PC-3 (cell line): ENCODE measurements at regions not wholly inside any gene's neighbourhood (a gene's known extent, or its start where the extent isn't known, plus 50 kb on each side); places are given as distances from the start of the nearest gene placed in this dataset.

ENCODE experiments used
- ATAC-seq: fragments of 200-7000 bp; cut with Tn5 transposase; 2 replicates; pipeline ENCODE4 v1.9.1; 2020; ENCODE audit warnings: mild to moderate bottlenecking, moderate library complexity
- BruUV-seq: library from RNA; stranded (reverse); fragments of 400-500 nt; replicated peaks from 2 replicates; lab custom pipeline; 2021; lab: Mats Ljungman, UMichigan
- CTCF ChIA-PET: fragments of 300-600 bp; sonication (Branson Sonifier 250); formaldehyde crosslinking; loops from one replicate; lab custom pipeline; 2022; ENCODE audit warnings: antibody characterized with exemption; lab: Charles Lee
- POLR2A ChIA-PET: fragments of 300-600 bp; sonication (Branson Sonifier 250); formaldehyde crosslinking; loops from one replicate; lab custom pipeline; 2022; ENCODE audit warnings: antibody characterized with exemption; ENCODE audit not compliant: unreplicated experiment; lab: Charles Lee
- DNase-seq: peaks from one replicate; pipeline ENCODE4 v3.0.0-alpha.2; 2015
- H2AFZ ChIP-seq: fragments of 300-600 bp; sonication (generic); 2 replicates; pipeline ENCODE4 v1.6.0; 2016; ENCODE audit warnings: antibody characterized with exemption, low read length
- H3F3A ChIP-seq: fragments of 300-600 bp; sonication (generic); one replicate; pipeline ENCODE4 v1.6.0; 2017; ENCODE audit warnings: antibody characterized with exemption, low read length, control low read depth, mild to moderate bottlenecking; ENCODE audit not compliant: unreplicated experiment
- H3K27ac ChIP-seq: fragments of 300-600 bp; sonication (generic); 2 replicates; pipeline ENCODE4 v1.5.1; 2016; ENCODE audit warnings: mild to moderate bottlenecking, low read length
- H3K27me3 ChIP-seq: fragments of 300-600 bp; sonication (generic); 2 replicates; pipeline ENCODE4 v1.6.1; 2016; ENCODE audit warnings: low read length, mixed read lengths
- H3K36me3 ChIP-seq: fragments of 300-600 bp; sonication (generic); 2 replicates; pipeline ENCODE4 v1.6.1; 2016; ENCODE audit warnings: low read depth, mixed run types, low read length, mixed read lengths
- H3K4me1 ChIP-seq: fragments of 300-600 bp; sonication (generic); 2 replicates; pipeline ENCODE4 v1.5.1; 2016; ENCODE audit warnings: low read length; ENCODE audit not compliant: insufficient read depth
- H3K4me2 ChIP-seq: fragments of 300-600 bp; sonication (generic); 2 replicates; pipeline ENCODE4 v1.6.0; 2016; ENCODE audit warnings: low read length
- H3K4me3 ChIP-seq: fragments of 300-600 bp; sonication (generic); 2 replicates; pipeline ENCODE4 v1.5.1; 2016; ENCODE audit warnings: mild to moderate bottlenecking, low read length, mixed read lengths
- H3K79me2 ChIP-seq: fragments of 300-600 bp; sonication (generic); 2 replicates; pipeline ENCODE4 v1.6.1; 2017; ENCODE audit warnings: low read length, mixed read lengths
- H3K9ac ChIP-seq: fragments of 300-600 bp; sonication (generic); 2 replicates; pipeline ENCODE4 v1.6.0; 2016; ENCODE audit warnings: mild to moderate bottlenecking, low read length
- H3K9me2 ChIP-seq: fragments of 300-600 bp; sonication (generic); replicated peaks from 2 replicates; pipeline ENCODE4 v1.6.1; 2016; ENCODE audit warnings: mixed run types, low read length, mixed read lengths
- H3K9me3 ChIP-seq: fragments of 300-600 bp; sonication (generic); 2 replicates; pipeline ENCODE4 v1.6.1; 2016; ENCODE audit warnings: low read length, mixed read lengths
- H4K20me1 ChIP-seq: fragments of 300-600 bp; sonication (generic); 2 replicates; pipeline ENCODE4 v1.6.1; 2016; ENCODE audit warnings: low read length, mixed read lengths
- CTCF ChIP-seq: fragments of 300-600 bp; sonication (generic); conservative IDR thresholded peaks from 2 replicates; pipeline ENCODE4 v1.5.1; 2017; ENCODE audit warnings: antibody characterized with exemption, low read depth, mild to moderate bottlenecking, low read length
- EZH2 ChIP-seq: fragments of 300-600 bp; sonication (generic); IDR thresholded peaks from one replicate; pipeline ENCODE4 v1.6.1; 2017; ENCODE audit warnings: antibody characterized with exemption, mild to moderate bottlenecking, low read length; ENCODE audit not compliant: unreplicated experiment
- EZH2phosphoT487 ChIP-seq: fragments of 300-600 bp; sonication (generic); IDR thresholded peaks from 2 replicates; pipeline ENCODE4 v1.6.1; 2018; ENCODE audit warnings: mild to moderate bottlenecking, antibody characterized with exemption, low read length, borderline replicate concordance
- intact Hi-C: fragments of 100-400 bp; cut with micrococcal nuclease; formaldehyde crosslinking; loops from 2 replicates; pipeline ENCODE4 v1.9.0; 2023

- no peaks in the 10 kb centered on the region for H4K20me1 ChIP-seq
- no peak overlapping the region for H3K27ac ChIP-seq
- DNase-seq: no peak
- no peak overlapping the region for H3K4me2 ChIP-seq
- H3K79me2 ChIP-seq: no peaks in the 10 kb centered on the region
- no peaks in the 10 kb centered on the region for H3K9me2 ChIP-seq
- ChIA-PET POLR2A (no interaction called here), CTCF (interaction anchor here (0.7 kb wide), 1 partner anchor 953 kb away, joined by 3 read pairs; no protein-coding TSS in a partner anchor)
- H3K27me3 ChIP-seq: 0 out of 2 replicates have a peak, but pooled peaks cover 3% of the 10 kb centered on the region
- no peaks in the 10 kb centered on the region for H3K4me1 ChIP-seq
- no peak for TF ChIP-seq EZH2
- no TSS peak for BruUV-seq
- H3K4me3 ChIP-seq: no peak overlapping the region
- H3K9me3 ChIP-seq: no peaks in the 10 kb centered on the region
- no peaks in the 10 kb centered on the region for H3F3A ChIP-seq
- H2AFZ ChIP-seq: no peak overlapping the region
- no peak overlapping the region for H3K9ac ChIP-seq
- ATAC-seq: no peak
- intact Hi-C loops: loop anchor here (1.0 to 10.0 kb wide), 6 partner anchors 134 to 378 kb away; partner anchors contain the start of gene ADAMTS3
- H3K36me3 ChIP-seq: no peaks in the 10 kb centered on the region
Measured at GRCh38 chr4:72702948-72703347, 133.9 kb upstream of the ADAMTS3 start.

- Histone ChIP-seq H3K36me3 (no peaks in the 10 kb centered on the region), H3K79me2 (no peaks in the 10 kb centered on the region), H3K27ac (no peak overlapping the region), H3K4me1 (no peaks in the 10 kb centered on the region), H3F3A (no peaks in the 10 kb centered on the region), H3K9me3 (no peaks in the 10 kb centered on the region), H2AFZ (peak overlapping the region; percentile 79), H3K9me2 (no peaks in the 10 kb centered on the region), H3K4me3 (peak overlapping the region; percentile 72), H3K27me3 (0 out of 2 replicates have a peak, but pooled peaks cover 3% of the 10 kb centered on the region), H4K20me1 (no peaks in the 10 kb centered on the region), H3K4me2 (peak overlapping the region; percentile 72), H3K9ac (peak overlapping the region; percentile 8; the same call in 1 of the 2 replicates)
- POLR2A ChIA-PET: no interaction called here
- intact Hi-C loops: loop anchor here (1.0 to 10.0 kb wide), 6 partner anchors 133 to 377 kb away; partner anchors contain the start of gene ADAMTS3
- DNase-seq (peak; percentile 80), ATAC-seq (peak; percentile 86)
- CTCF ChIA-PET: interaction anchor here (0.7 kb wide), 2 partner anchors 372 to 952 kb away, joined by 3 to 5 read pairs; no protein-coding TSS in a partner anchor
- TF ChIP-seq EZH2phosphoT487 (no peak), EZH2 (no peak), CTCF (peak; percentile 95)
- BruUV-seq: no TSS peak
Measured at GRCh38 chr4:72701987-72702819, 133.2 kb upstream of the ADAMTS3 start.

GRCh38 chr4:72690771-72691170, 121.8 kb upstream of the ADAMTS3 start:
- Histone ChIP-seq H3K9ac (no peak overlapping the region), H3F3A (no peaks in the 10 kb centered on the region), H2AFZ (no peak overlapping the region), H3K27ac (no peak overlapping the region), H3K9me3 (no peaks in the 10 kb centered on the region), H3K9me2 (no peaks in the 10 kb centered on the region), H3K4me2 (no peak overlapping the region), H3K4me3 (no peak overlapping the region), H3K79me2 (no peaks in the 10 kb centered on the region), H3K27me3 (no peaks in the 10 kb centered on the region), H4K20me1 (no peaks in the 10 kb centered on the region), H3K4me1 (no peaks in the 10 kb centered on the region), H3K36me3 (no peaks in the 10 kb centered on the region)
- ChIA-PET CTCF (no interaction called here), POLR2A (no interaction called here)
- no peak for ATAC-seq
- intact Hi-C loops: no loop called here
- no peak for DNase-seq
- TF ChIP-seq EZH2 (no peak), CTCF (no peak), EZH2phosphoT487 (no peak)
- BruUV-seq: no TSS peak
